Common myeloid progenitor, CD34-positive (primary cell): ENCODE measurements at regions not wholly inside any gene's neighbourhood (a gene's known extent, or its start where the extent isn't known, plus 50 kb on each side); places are given as distances from the start of the nearest gene placed in this dataset.

Experiments used
- CTCF ChIA-PET: fragments of 350-600 bp; sonication (Branson Sonifier 250); formaldehyde crosslinking; loops from one replicate; lab custom pipeline; 2021; ENCODE audit warnings: antibody characterized with exemption; lab: Charles Lee
- POLR2A ChIA-PET: fragments of 350-600 bp; sonication (Branson Sonifier 250); formaldehyde crosslinking; loops from one replicate; lab custom pipeline; 2021; ENCODE audit warnings: antibody characterized with exemption; lab: Charles Lee
- DNase-seq, 3 donors: peaks; one replicate each; pipeline versions ENCODE4 v3.0.0 to v3.0.0-alpha.2; 2013
- H3K27ac ChIP-seq, 2 experiments: 1 replicate in 1 of 2; 2 replicates in 1 of 2; pipeline ENCODE4 v1.7.0; 2013; ENCODE audit warnings: inconsistent platforms in 2 of 2, low read length in 2 of 2, mild to moderate bottlenecking in 2 of 2, low read depth in 1 of 2, moderate library complexity in 1 of 2; ENCODE audit not compliant: severe bottlenecking in 2 of 2, insufficient read depth in 1 of 2, poor library complexity in 1 of 2
- H3K27me3 ChIP-seq, 5 experiments: replicated peaks in 2 of 5; 1 replicate in 3 of 5; 2 replicates in 2 of 5; pipeline versions ENCODE4 v1.6.1 to v1.7.0; 2013; ENCODE audit warnings: low read length in 4 of 5, mild to moderate bottlenecking in 2 of 5, moderate library complexity in 2 of 5, inconsistent platforms in 1 of 5; ENCODE audit not compliant: insufficient read depth in 5 of 5, control insufficient read depth in 4 of 5
- H3K36me3 ChIP-seq, 4 experiments: 1 replicate in 2 of 4; 2 replicates in 2 of 4; pipeline versions ENCODE4 v1.6.1 to v1.7.0; 2013; ENCODE audit warnings: low read length in 3 of 4, control low read depth in 1 of 4, mild to moderate bottlenecking in 1 of 4; ENCODE audit not compliant: control insufficient read depth in 4 of 4, insufficient read depth in 4 of 4
- H3K4me1 ChIP-seq, 4 experiments: 1 replicate in 3 of 4; 2 replicates in 1 of 4; pipeline versions ENCODE4 v1.6.1 to v1.7.1; 2013; ENCODE audit warnings: low read length in 3 of 4, mild to moderate bottlenecking in 3 of 4, control low read depth in 1 of 4, inconsistent platforms in 1 of 4, moderate library complexity in 1 of 4; ENCODE audit not compliant: control insufficient read depth in 4 of 4, insufficient read depth in 4 of 4; ENCODE audit errors: control extremely low read depth in 1 of 4
- H3K4me3 ChIP-seq, 7 experiments: 1 replicate in 4 of 7; 2 replicates in 3 of 7; pipeline versions ENCODE4 v1.5.1 to v1.7.0; 2013; ENCODE audit warnings: mild to moderate bottlenecking in 7 of 7, low read length in 6 of 7, moderate library complexity in 6 of 7, inconsistent platforms in 2 of 7, low read depth in 2 of 7, control low read depth in 1 of 7; ENCODE audit not compliant: insufficient read depth in 4 of 7, control insufficient read depth in 1 of 7; ENCODE audit errors: extremely low read depth in 1 of 7
- H3K9me3 ChIP-seq, 5 experiments: 1 replicate in 4 of 5; 2 replicates in 1 of 5; pipeline versions ENCODE4 v1.6.1 to v1.7.1; 2013; ENCODE audit warnings: low read length in 4 of 5, mild to moderate bottlenecking in 2 of 5, inconsistent platforms in 1 of 5, low read depth in 1 of 5, moderate library complexity in 1 of 5; ENCODE audit not compliant: control insufficient read depth in 4 of 5, insufficient read depth in 2 of 5; ENCODE audit errors: control extremely low read depth in 1 of 5
- WGBS: methylation state at CpG from one replicate; pipeline ENCODE4 v1.1.5; 2013; ENCODE audit not compliant: insufficient coverage; 5-methylcytosine and 5-hydroxymethylcytosine counted together

- Histone ChIP-seq H3K27me3 (no peaks in the 10 kb centered on the region), H3K9me3 (no peaks in the 10 kb centered on the region), H3K4me1 (no peaks in the 10 kb centered on the region), H3K27ac (no peak overlapping the region), H3K4me3 (no peak overlapping the region), H3K36me3 (no peaks in the 10 kb centered on the region)
- WGBS = no CpG with 5 or more reads among the region's 4 CpGs
- CTCF ChIA-PET = interaction anchor here (0.7 kb wide), 1 partner anchor 14 kb away, joined by 3 read pairs; no protein-coding TSS in a partner anchor
- POLR2A ChIA-PET = no interaction called here
- DNase-seq = peak in 2 of 3 donors; percentile 7 to 8
Observed at GRCh38 chr14:85263916-85264675, 265.8 kb upstream of the FLRT2 start.

- Histone ChIP-seq H3K4me1 (no peaks in the 10 kb centered on the region), H3K27me3 (no peaks in the 10 kb centered on the region), H3K9me3 (no peaks in the 10 kb centered on the region), H3K4me3 (no peak overlapping the region), H3K27ac (no peak overlapping the region), H3K36me3 (no peaks in the 10 kb centered on the region)
- no peak for DNase-seq
- CTCF ChIA-PET = no interaction called here
- WGBS = 100% methylated on average over 1 of the region's 5 CpGs
- POLR2A ChIA-PET = no interaction called here
Observed at GRCh38 chr14:85273099-85273677, 256.8 kb upstream of the FLRT2 start.

DNA sequence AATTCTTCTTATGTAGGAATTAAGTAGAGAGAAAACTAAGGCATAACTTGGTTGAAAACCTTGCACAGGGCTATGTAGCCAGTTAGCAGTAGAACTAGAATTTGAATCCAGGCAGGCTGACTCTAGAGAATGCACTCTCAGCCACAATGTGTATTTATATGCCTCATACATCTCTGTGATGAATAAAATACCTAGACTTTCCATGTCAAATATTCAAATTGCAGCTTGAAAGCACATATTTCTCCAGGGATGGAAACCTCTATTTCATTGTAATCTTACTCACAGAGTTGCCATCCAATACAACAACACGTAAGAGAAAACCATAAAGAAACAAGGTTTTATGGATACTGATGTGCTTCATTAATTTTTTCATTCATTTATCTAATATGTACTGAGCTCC, 256.0 kb upstream of the FLRT2 start:
- DNase-seq = no peak
- Histone ChIP-seq H3K27me3 (no peaks in the 10 kb centered on the region), H3K27ac (no peak overlapping the region), H3K4me1 (no peaks in the 10 kb centered on the region), H3K4me3 (no peak overlapping the region), H3K9me3 (no peaks in the 10 kb centered on the region), H3K36me3 (no peaks in the 10 kb centered on the region)
- ChIA-PET POLR2A (no interaction called here), CTCF (no interaction called here)
- no CpG with 5 or more reads among the region's 1 CpG for WGBS

DNA sequence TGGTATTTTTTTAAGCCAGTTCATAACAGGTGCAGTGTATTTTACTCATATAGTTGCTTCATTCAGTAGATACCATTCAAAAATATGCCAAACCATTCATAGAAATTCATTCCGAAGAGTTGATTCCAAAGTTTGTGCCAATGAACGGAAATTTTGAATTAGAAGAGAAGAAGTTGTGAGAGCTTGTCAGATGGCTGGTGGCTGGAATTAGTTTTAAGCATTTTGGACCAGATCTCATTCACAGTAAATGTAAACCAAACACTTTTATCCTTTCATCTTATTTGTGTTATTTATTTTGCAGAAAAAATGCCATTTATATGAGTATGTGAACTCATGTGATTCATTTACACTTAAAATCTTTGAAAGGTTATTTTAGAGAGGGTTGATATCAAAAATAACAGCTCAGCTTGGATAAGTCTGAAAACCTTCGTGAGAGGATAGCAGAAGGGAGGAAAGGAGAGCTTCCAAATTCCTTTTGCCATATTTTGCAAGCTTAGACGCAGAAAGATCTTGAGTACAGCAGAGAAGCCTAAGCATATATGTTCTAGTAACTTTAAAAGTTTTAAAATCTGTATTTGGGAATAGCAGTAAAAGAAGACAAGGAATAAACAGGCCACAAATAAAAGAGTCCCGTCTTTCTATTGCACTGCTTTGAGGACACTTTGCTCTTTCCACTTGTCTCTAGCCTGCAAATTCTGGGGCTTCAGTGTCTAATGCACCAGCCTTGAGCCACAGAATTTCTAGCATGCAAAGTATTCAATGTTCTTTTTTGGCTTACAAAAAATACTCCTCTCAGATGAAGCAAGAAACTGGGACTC, 253.6 kb upstream of the FLRT2 start:
- Histone ChIP-seq H3K4me3 (no peak overlapping the region), H3K9me3 (no peaks in the 10 kb centered on the region), H3K36me3 (no peaks in the 10 kb centered on the region), H3K4me1 (peaks cover 0 to 2% (median 2%) of the 10 kb centered on the region in 4 experiments), H3K27ac (no peak overlapping the region), H3K27me3 (no peaks in the 10 kb centered on the region)
- ChIA-PET POLR2A (no interaction called here), CTCF (no interaction called here)
- 100% methylated on average over 3 of the region's 5 CpGs for WGBS
- DNase-seq = no peak

DNA sequence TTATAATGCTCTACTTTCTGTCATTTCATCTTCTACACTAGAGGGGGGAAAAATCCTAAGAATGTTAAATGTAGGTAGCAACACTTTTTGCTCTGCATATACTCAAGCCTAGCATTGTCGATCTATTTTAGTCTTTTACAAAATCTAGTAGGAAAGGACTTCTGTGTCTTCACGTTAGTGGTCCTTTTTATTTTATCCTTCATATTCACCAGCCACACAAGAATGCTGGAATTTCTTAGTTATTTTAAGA, 253.0 kb upstream of the FLRT2 start:
- no peak for DNase-seq
- Histone ChIP-seq H3K36me3 (no peaks in the 10 kb centered on the region), H3K27ac (no peak overlapping the region), H3K27me3 (no peaks in the 10 kb centered on the region), H3K4me1 (peaks cover 0 to 7% (median 3%) of the 10 kb centered on the region in 4 experiments), H3K9me3 (no peaks in the 10 kb centered on the region), H3K4me3 (no peak overlapping the region)
- whole genome bisulfite sequencing = no CpG with 5 or more reads among the region's 2 CpGs
- POLR2A ChIA-PET = no interaction called here
- CTCF ChIA-PET = no interaction called here

GRCh38 chr14:85279407-85279806, 250.5 kb upstream of the FLRT2 start:
- POLR2A ChIA-PET = no interaction called here
- Histone ChIP-seq H3K9me3 (no peaks in the 10 kb centered on the region), H3K4me1 (peaks cover 0 to 8% (median 3%) of the 10 kb centered on the region in 4 experiments), H3K27me3 (no peaks in the 10 kb centered on the region), H3K36me3 (no peaks in the 10 kb centered on the region), H3K4me3 (no peak overlapping the region), H3K27ac (no peak overlapping the region)
- no peak for DNase-seq
- CTCF ChIA-PET = no interaction called here
- WGBS = no CpG with 5 or more reads among the region's 1 CpG

DNA sequence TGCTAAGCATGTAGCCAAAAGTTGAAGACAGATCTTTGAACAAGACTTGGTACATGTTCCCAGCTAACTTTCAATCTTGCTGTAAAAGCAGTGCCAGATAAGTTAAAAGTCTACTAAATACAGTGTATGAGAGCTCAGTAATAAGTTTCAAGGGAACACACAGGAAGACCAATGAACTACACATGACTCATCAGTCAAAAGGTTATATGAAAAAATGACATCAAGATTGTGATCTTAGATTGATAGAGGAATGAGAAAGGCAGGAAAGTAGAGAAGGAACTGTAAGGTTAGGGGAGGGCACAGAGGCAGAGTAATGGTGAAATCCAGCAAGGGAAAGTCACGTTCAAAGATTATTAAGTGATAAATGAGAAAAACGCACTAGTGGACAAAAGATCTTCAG, 249.9 kb upstream of the FLRT2 start:
- 100% methylated on average over 2 of the region's 2 CpGs for WGBS
- Histone ChIP-seq H3K36me3 (no peaks in the 10 kb centered on the region), H3K27ac (no peak overlapping the region), H3K4me1 (peaks cover 0 to 8% (median 3%) of the 10 kb centered on the region in 4 experiments), H3K27me3 (no peaks in the 10 kb centered on the region), H3K9me3 (no peaks in the 10 kb centered on the region), H3K4me3 (no peak overlapping the region)
- POLR2A ChIA-PET = interaction anchor here (0.6 kb wide), 1 partner anchor 12 kb away, joined by 3 read pairs; no protein-coding TSS in a partner anchor
- CTCF ChIA-PET = no interaction called here
- no peak for DNase-seq
